Duodenal mucosa (tissue), 2 donors: ENCODE measurements at regions not wholly inside any gene's neighbourhood (a gene's known extent, or its start where the extent isn't known, plus 50 kb on each side); places are given as distances from the start of the nearest gene placed in this dataset.
"Not testable (repeated sequence)": the region's sequence is repeated elsewhere in the genome, so short reads cannot be mapped to it uniquely, and the experiment has no call there.

Experiments
- H3K27ac ChIP-seq: one replicate; pipeline ENCODE4 v1.7.0; 2013; ENCODE audit warnings: low read depth, low read length
- H3K27me3 ChIP-seq, 2 donors: one replicate each; pipeline ENCODE4 v1.7.0; 2013; ENCODE audit warnings: low read length in 2 of 2, control low read depth in 1 of 2; ENCODE audit not compliant: insufficient read depth in 2 of 2, control insufficient read depth in 1 of 2
- H3K36me3 ChIP-seq, 2 donors: one replicate each; pipeline ENCODE4 v1.7.0; 2013; ENCODE audit warnings: low read length in 2 of 2, control low read depth in 1 of 2; ENCODE audit not compliant: insufficient read depth in 2 of 2, control insufficient read depth in 1 of 2
- H3K4me1 ChIP-seq, 2 donors: one replicate each; pipeline ENCODE4 v1.7.0; 2013; ENCODE audit warnings: low read length in 2 of 2, control low read depth in 1 of 2; ENCODE audit not compliant: insufficient read depth in 2 of 2, control insufficient read depth in 1 of 2
- H3K4me3 ChIP-seq, 2 donors: one replicate each; pipeline ENCODE4 v1.7.0; 2013; ENCODE audit warnings: low read length in 2 of 2, low read depth in 1 of 2
- H3K9ac ChIP-seq, 2 donors: one replicate each; pipeline ENCODE4 v1.7.0; 2013; ENCODE audit warnings: low read length in 2 of 2, low read depth in 1 of 2
- H3K9me3 ChIP-seq, 2 donors: one replicate each; pipeline ENCODE4 v1.7.0; 2013; ENCODE audit warnings: low read length in 2 of 2, control low read depth in 1 of 2; ENCODE audit not compliant: control insufficient read depth in 1 of 2

DNA sequence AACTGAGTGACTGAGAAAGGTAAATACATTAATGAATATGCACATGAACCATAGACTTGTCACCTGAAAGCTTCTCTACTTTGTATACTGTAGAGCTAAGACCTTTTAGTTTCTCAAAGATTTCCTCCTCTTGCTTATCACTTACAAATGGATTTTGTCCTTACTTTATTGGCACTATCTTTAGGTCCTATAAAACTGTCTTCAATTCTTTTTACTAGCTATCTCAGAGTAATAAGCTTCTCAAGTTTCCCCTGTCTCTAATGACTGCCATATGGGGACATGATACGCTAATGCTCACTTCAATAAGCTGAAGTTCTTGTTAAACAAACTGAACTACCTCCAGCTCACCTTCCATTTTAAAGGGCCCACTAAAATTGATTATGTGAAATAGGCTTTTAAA is 468.2 kb upstream of the CCDC196 start:
- H3K36me3 ChIP-seq: no peaks in the 10 kb centered on the region
- no peak overlapping the region for H3K9ac ChIP-seq
- H3K27me3 ChIP-seq: no peaks in the 10 kb centered on the region
- H3K9me3 ChIP-seq: no peaks in the 10 kb centered on the region
- H3K4me1 ChIP-seq: no peaks in the 10 kb centered on the region
- no peak overlapping the region for H3K27ac ChIP-seq
- no peak overlapping the region for H3K4me3 ChIP-seq

DNA sequence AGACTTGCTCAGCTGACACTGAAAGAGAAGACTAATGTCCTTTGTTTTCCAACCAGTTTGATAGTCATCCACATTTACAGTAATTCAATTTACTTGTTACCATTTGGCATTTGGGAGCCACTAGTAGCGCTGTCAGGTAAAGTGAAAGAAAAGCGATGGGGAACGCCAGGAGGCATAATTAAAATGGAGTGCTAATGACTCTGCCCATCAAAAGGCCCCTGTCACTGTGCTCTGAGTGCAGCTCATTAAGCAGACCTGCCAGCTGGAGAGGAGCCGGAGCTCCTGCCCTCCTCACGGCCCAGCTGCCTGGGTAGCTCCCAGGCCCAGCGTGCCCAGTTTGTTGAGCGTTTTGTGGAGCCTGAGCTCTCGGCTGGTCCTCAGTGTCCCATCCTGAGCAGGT is 463.6 kb upstream of the CCDC196 start:
- H3K4me1 ChIP-seq: no peaks in the 10 kb centered on the region
- H3K27me3 ChIP-seq: no peaks in the 10 kb centered on the region
- H3K4me3 ChIP-seq: no peak overlapping the region
- H3K9ac ChIP-seq: no peak overlapping the region
- H3K9me3 ChIP-seq: no peaks in the 10 kb centered on the region
- no peaks in the 10 kb centered on the region for H3K36me3 ChIP-seq
- no peak overlapping the region for H3K27ac ChIP-seq

DNA sequence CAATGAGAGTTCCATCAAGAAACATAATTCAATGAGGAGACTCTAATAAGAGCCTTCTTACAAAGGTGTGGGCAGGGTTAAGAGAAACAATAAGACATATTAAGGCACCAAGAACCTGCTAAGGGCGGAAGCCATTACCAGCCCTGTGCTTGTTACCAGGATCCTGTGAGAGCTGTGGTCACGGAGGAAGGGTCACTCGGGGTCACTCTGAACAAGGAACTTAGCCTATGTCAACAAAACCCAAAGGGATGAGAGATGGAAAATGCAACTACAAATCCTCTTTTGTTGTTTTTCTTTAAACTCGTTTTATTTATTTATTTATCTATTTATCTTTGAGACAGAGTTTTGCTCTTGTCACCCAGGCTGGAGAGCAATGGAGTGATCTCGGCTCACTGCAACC is 460.4 kb upstream of the CCDC196 start:
- H3K27ac ChIP-seq: no peak overlapping the region

DNA sequence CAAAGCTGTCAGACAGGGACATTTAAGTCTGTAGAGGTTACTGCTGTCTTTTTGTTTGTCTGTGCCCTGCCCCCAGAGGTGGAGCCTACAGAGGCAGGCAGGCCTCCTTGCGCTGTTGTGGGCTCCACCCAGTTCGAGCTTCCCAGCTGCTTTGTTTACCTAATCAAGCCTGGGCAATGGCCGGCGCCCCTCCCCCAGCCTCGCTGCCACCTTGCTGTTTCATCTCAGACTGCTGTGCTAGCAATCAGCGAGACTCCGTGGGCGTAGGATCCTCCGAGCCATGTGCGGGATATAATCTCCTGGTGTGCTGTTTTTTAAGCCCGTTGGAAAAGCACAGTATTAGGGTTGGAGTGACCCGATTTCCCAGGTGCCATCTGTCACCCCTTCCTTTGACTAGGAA is 454.2 kb upstream of the CCDC196 start:
- H3K27ac ChIP-seq, H3K9ac ChIP-seq, H3K9me3 ChIP-seq, H3K27me3 ChIP-seq, H3K4me1 ChIP-seq, H3K36me3 ChIP-seq, H3K4me3 ChIP-seq: not testable (repeated sequence)

More for the DNA sequence above, 460.4 kb upstream of the CCDC196 start:
- H3K36me3 ChIP-seq: no peaks in the 10 kb centered on the region
- H3K4me3 ChIP-seq: no peak overlapping the region
- H3K27me3 ChIP-seq: no peaks in the 10 kb centered on the region
- H3K9ac ChIP-seq: no peak overlapping the region
- H3K4me1 ChIP-seq: no peaks in the 10 kb centered on the region
- H3K9me3 ChIP-seq: no peaks in the 10 kb centered on the region

DNA sequence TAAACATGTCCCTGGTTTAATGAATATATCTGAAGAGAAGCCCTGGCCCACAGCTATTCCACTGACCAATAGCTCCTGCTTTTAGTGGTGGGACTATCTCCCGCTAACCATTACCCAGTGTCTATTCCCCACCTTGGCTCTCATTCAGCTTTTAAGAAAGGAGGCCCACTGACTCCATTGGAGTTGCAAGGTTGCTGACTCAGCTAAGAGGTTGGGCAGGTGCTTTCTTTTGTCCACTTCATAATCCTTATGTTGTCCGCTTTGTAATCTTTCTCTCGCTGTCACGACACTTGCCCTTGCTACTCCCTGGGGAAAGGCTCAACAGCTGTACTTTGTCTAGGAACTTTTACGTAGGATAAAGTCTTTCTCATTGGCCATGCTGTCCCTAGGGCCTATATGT is 453.4 kb upstream of the CCDC196 start:
- no peak overlapping the region for H3K4me3 ChIP-seq
- H3K27ac ChIP-seq: no peak overlapping the region
- H3K9ac ChIP-seq: no peak overlapping the region
- no peaks in the 10 kb centered on the region for H3K27me3 ChIP-seq
- H3K4me1 ChIP-seq: no peaks in the 10 kb centered on the region
- H3K9me3 ChIP-seq: no peaks in the 10 kb centered on the region
- H3K36me3 ChIP-seq: no peaks in the 10 kb centered on the region

DNA sequence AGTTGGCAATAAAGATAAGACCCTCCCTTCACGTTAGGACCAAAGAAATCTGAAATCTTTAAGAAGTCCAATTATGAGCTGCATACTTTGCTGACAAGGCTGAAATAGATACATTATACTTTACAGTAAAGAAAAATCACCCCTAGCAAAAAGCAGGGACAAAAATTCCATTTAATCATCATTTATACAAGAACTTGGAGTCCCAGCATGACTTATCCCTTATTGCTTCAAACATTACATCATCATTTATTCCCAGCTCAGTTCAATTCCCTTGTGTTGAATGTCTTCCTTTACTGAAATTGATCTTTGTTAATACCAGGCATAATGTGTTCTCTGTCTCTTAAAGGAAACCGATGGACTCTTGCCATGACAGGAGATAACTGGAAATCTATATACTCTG is 449.6 kb upstream of the CCDC196 start:
- H3K9ac ChIP-seq: no peak overlapping the region
- no peaks in the 10 kb centered on the region for H3K9me3 ChIP-seq
- no peaks in the 10 kb centered on the region for H3K4me1 ChIP-seq
- H3K27me3 ChIP-seq: no peaks in the 10 kb centered on the region
- H3K27ac ChIP-seq: no peak overlapping the region
- H3K36me3 ChIP-seq: no peaks in the 10 kb centered on the region
- no peak overlapping the region for H3K4me3 ChIP-seq

DNA sequence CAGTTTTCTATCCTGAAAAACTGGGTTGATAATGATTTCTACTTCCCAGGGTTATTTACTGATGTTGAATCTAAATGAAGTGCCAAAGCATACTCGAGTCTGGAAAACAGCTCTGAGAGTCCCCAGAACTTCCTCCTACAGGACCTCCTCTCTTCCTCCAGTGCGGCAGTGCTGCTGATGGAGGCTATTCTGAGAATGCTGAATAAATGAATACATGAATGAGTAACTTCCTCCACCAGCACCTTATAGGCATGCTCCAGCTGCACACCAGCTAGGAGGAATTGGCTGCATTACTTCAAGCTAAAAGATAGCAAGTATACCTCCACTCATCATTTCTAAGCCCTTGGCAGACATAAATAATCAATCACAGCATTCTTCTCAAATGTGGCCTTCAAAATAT is 448.8 kb upstream of the CCDC196 start:
- no peak overlapping the region for H3K27ac ChIP-seq
- no peak overlapping the region for H3K4me3 ChIP-seq
- H3K9me3 ChIP-seq: no peaks in the 10 kb centered on the region
- H3K27me3 ChIP-seq: no peaks in the 10 kb centered on the region
- H3K4me1 ChIP-seq: no peaks in the 10 kb centered on the region
- no peak overlapping the region for H3K9ac ChIP-seq
- no peaks in the 10 kb centered on the region for H3K36me3 ChIP-seq

DNA sequence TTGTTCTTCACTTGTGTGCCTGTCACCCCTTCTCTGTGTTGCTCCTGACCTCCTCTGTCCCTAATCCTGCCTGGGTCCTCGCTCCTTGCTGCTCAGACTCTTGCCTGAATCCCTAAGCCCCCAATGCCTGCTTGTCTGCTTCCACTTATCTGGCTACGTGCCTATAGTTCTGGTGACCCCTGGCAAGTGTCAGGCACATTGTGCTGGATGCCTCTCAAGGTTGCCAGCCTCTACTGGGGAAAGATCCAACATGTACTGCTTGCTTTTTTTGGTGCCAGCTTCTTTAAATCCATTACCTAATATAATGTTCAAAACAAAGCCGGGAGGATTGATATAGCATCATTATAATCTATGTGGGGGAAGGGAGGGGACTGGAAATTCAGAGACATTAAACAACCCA is 448.0 kb upstream of the CCDC196 start:
- no peak overlapping the region for H3K4me3 ChIP-seq
- no peaks in the 10 kb centered on the region for H3K27me3 ChIP-seq
- no peaks in the 10 kb centered on the region for H3K9me3 ChIP-seq
- H3K9ac ChIP-seq: no peak overlapping the region
- no peak overlapping the region for H3K27ac ChIP-seq
- no peaks in the 10 kb centered on the region for H3K36me3 ChIP-seq
- H3K4me1 ChIP-seq: no peaks in the 10 kb centered on the region

DNA sequence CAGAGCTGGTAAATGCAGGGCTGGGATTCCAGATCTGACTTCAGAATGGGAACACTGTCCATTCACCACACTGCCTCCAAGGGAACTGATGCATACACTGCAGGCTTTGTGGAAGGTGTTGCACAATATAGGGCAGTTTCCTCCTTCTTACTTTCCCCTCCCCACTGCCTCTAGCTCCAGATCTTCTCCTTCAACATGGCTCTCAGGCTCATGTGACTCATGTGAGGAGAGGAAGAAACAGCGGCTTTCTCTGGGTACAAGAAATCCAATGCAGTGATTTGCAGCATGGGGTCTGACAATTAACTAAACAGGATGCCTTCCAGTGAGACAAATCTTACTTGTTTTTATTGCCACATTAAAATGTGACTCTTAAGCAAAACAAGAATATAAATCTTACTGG is 447.6 kb upstream of the CCDC196 start:
- Histone ChIP-seq H3K27ac (no peak overlapping the region), H3K9me3 (no peaks in the 10 kb centered on the region), H3K36me3 (no peaks in the 10 kb centered on the region), H3K4me1 (no peaks in the 10 kb centered on the region), H3K27me3 (no peaks in the 10 kb centered on the region), H3K4me3 (no peak overlapping the region), H3K9ac (no peak overlapping the region)

DNA sequence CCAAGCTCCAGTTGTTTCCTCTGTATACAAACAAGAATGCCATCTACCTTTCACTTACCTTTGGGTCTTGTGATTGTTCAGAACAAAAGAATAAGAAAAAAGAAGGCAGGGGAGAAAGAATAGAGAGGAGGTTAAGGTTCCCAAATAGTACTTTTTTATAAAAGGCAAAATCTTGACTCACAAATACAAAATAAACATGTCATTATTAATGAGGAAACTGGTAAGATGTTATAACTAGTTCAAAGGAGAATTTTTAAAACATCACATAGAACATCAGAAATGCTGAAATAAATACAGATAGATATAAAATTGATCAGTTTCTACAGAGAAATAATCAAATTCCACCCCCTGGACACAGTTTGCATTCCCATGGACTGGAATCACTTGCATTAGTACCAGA is 446.7 kb upstream of the CCDC196 start:
- no peaks in the 10 kb centered on the region for H3K4me1 ChIP-seq
- no peak overlapping the region for H3K27ac ChIP-seq

DNA sequence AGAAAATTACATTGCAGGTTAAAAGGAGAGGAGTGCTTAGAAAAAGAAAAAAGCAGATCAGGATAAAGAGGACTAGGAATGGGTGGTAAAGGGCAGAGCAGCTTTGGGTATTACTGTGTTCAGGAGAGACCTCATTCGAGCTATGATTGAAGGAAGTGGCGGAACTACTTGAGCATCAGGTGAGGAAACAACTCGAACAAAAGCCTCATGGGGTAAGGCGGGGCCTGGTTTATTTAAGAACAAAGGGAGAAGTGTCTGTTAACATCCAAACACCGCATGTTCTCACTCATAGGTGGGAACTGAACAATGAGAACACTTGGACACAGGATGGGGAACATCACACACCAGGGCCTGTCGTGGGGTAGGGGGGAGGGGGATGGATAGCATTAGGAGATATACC is 444.6 kb upstream of the CCDC196 start:
- Histone ChIP-seq H3K9me3 (no peaks in the 10 kb centered on the region), H3K36me3 (no peaks in the 10 kb centered on the region), H3K4me1 (no peaks in the 10 kb centered on the region), H3K27me3 (no peaks in the 10 kb centered on the region), H3K9ac (no peak overlapping the region), H3K4me3 (no peak overlapping the region), H3K27ac (no peak overlapping the region)

More for the DNA sequence above, 446.7 kb upstream of the CCDC196 start:
- H3K9ac ChIP-seq: no peak overlapping the region
- H3K36me3 ChIP-seq: no peaks in the 10 kb centered on the region
- no peaks in the 10 kb centered on the region for H3K9me3 ChIP-seq
- H3K27me3 ChIP-seq: no peaks in the 10 kb centered on the region
- no peak overlapping the region for H3K4me3 ChIP-seq
